K562 (cell line): ENCODE measurements at regions not wholly inside any gene's neighbourhood (a gene's known extent, or its start where the extent isn't known, plus 50 kb on each side); places are given as distances from the start of the nearest gene placed in this dataset.

Experiments
- ATAC-seq: fragments of 200-7000 bp; cut with Tn5 transposase; 3 replicates; pipeline ENCODE4 v1.9.1; 2020; ENCODE audit warnings: moderate library complexity
- BruUV-seq: library from RNA; stranded (reverse); fragments of 400-500 nt; replicated peaks from 2 replicates; lab custom pipeline; 2021; lab: Mats Ljungman, UMichigan
- CTCF ChIA-PET: fragments of 300-600 bp; formaldehyde crosslinking; extraction: SDS; loops from one replicate; lab custom pipeline; 2021; ENCODE audit warnings: low intra/inter-chr PET ratio; lab: Yijun Ruan, JAX
- POLR2A ChIA-PET: fragments of 300-600, 350-650 bp; sonication (Branson Sonifier 250); formaldehyde crosslinking; extraction: SDS; loops from one replicate; lab custom pipeline; 2021; ENCODE audit warnings: antibody characterized with exemption, inconsistent platforms; lab: Yijun Ruan, JAX
- DNase-seq, 4 experiments: peaks; one replicate each; pipeline versions ENCODE4 v3.0.0 to v3.0.0-alpha.2; 2011 to 2018; ENCODE audit warnings: low spot score in 3 of 4, mixed read lengths in 3 of 4; ENCODE audit errors: extremely low read depth in 1 of 4
- FAIRE-seq: peaks from 2 replicates; lab custom pipeline; 2011; peaks lifted over from hg19 to GRCh38; lab: Jason Lieb, UNC
- H2AFZ ChIP-seq: 2 replicates; pipeline ENCODE4 v1.6.0; 2011; ENCODE audit warnings: low read depth, low read length, control low read depth, inconsistent platforms
- H3K27ac ChIP-seq: fragments of 200-600 bp; 3 replicates; pipeline ENCODE4 v1.8.0; 2011; ENCODE audit warnings: low read depth, mild to moderate bottlenecking, control low read depth, inconsistent platforms, low read length, moderate library complexity, mixed read lengths; ENCODE audit errors: extremely low read depth
- H3K27me3 ChIP-seq, 2 experiments: fragments of 300-600 bp in 1 of 2; 2 replicates in 1 of 2; 3 replicates in 1 of 2; pipeline versions ENCODE4 v1.6.0 to v1.8.0; 2011; ENCODE audit warnings: inconsistent platforms in 2 of 2, low read length in 2 of 2, mild to moderate bottlenecking in 1 of 2, mixed read lengths in 1 of 2, moderate library complexity in 1 of 2; ENCODE audit not compliant: control insufficient read depth in 2 of 2, insufficient read depth in 2 of 2
- H3K36me3 ChIP-seq: fragments of 300-600 bp; 3 replicates; pipeline ENCODE4 v1.8.0; 2011; ENCODE audit warnings: mild to moderate bottlenecking, low read length, inconsistent platforms; ENCODE audit not compliant: control insufficient read depth, insufficient read depth
- H3K4me1 ChIP-seq, 2 experiments: fragments of 200-600 bp in 1 of 2; replicated peaks in 1 of 2; 2 replicates in 1 of 2; 3 replicates in 1 of 2; pipeline versions ENCODE4 v1.5.1 to v1.8.0; 2011; ENCODE audit warnings: inconsistent platforms in 2 of 2, low read length in 2 of 2, mild to moderate bottlenecking in 1 of 2, mixed read lengths in 1 of 2, moderate library complexity in 1 of 2; ENCODE audit not compliant: control insufficient read depth in 2 of 2, insufficient read depth in 2 of 2
- H3K4me2 ChIP-seq: 2 replicates; pipeline ENCODE4 v1.6.1; 2011; ENCODE audit warnings: low read length, control low read depth, inconsistent platforms, mixed read lengths; ENCODE audit not compliant: insufficient read depth
- H3K4me3 ChIP-seq: fragments of 200-600 bp; sonication (generic), shearing (Covaris generic); 2 replicates; pipeline ENCODE4 v1.5.1; 2016; ENCODE audit warnings: control low read depth, inconsistent platforms
- H3K79me2 ChIP-seq: fragments of 200-600 bp; 3 replicates; pipeline ENCODE4 v1.8.0; 2011; ENCODE audit warnings: low read length, inconsistent platforms; ENCODE audit not compliant: control insufficient read depth, insufficient read depth
- H3K9ac ChIP-seq, 2 experiments: 2 replicates each; pipeline versions ENCODE4 v1.6.0 to v1.6.1; 2011; ENCODE audit warnings: low read depth in 2 of 2, low read length in 2 of 2, control low read depth in 1 of 2, inconsistent platforms in 1 of 2, mild to moderate bottlenecking in 1 of 2, mixed read lengths in 1 of 2; ENCODE audit not compliant: insufficient read depth in 1 of 2
- H3K9me1 ChIP-seq: one replicate; pipeline ENCODE4 v1.6.0; 2011; ENCODE audit warnings: inconsistent platforms, mild to moderate bottlenecking, low read length, moderate library complexity; ENCODE audit not compliant: control insufficient read depth, insufficient read depth
- H3K9me3 ChIP-seq: replicated peaks from 2 replicates; pipeline ENCODE4 v1.5.1; 2011; ENCODE audit warnings: low read depth, low read length, inconsistent platforms; ENCODE audit not compliant: control insufficient read depth, insufficient read depth
- H4K20me1 ChIP-seq: replicated peaks from 2 replicates; pipeline ENCODE4 v1.6.1; 2011; ENCODE audit warnings: low read length, inconsistent platforms, mixed read lengths; ENCODE audit not compliant: control insufficient read depth, insufficient read depth
- CBFA2T3 ChIP-seq: fragments of 450-650 bp; IDR thresholded peaks from 2 replicates; pipeline ENCODE4 v1.6.1; 2017
- CC2D1A ChIP-seq: fragments of 450-650 bp; IDR thresholded peaks from 2 replicates; pipeline ENCODE4 v1.6.1; 2017; ENCODE audit warnings: mild to moderate bottlenecking
- CHCHD3 ChIP-seq: fragments of 250-450 bp; sonication (Bioruptor Pico); IDR thresholded peaks from 2 replicates; pipeline ENCODE4 v2.1.2; 2022; ENCODE audit warnings: mild to moderate bottlenecking
- FOSL1 ChIP-seq: fragments of 200-800 bp; sonication (Bioruptor generic); conservative IDR thresholded peaks from 2 replicates; pipeline ENCODE4 v1.6.1; 2016; ENCODE audit warnings: missing genetic modification characterization, missing compliant biosample characterization
- FOXM1 ChIP-seq, 2 experiments: fragments of 450-650 bp in 1 of 2; sonication (generic) in 1 of 2; formaldehyde crosslinking in 1 of 2; IDR thresholded peaks; 2 replicates each; pipeline versions ENCODE4 v1.6.1 to v1.9.0; 2017 to 2022; ENCODE audit warnings: low read depth in 2 of 2, mild to moderate bottlenecking in 2 of 2, missing genetic modification reagents in 1 of 2, moderate library complexity in 1 of 2
- JUNB ChIP-seq: fragments of 450-650 bp; formaldehyde crosslinking; conservative IDR thresholded peaks from 2 replicates; pipeline ENCODE4 v1.4.0; 2020; ENCODE audit warnings: mild to moderate bottlenecking
- LCOR ChIP-seq: sonication (generic); formaldehyde crosslinking; IDR thresholded peaks from 2 replicates; pipeline ENCODE4 v1.8.0; 2022; ENCODE audit warnings: mild to moderate bottlenecking, missing genetic modification reagents
- MECOM ChIP-seq: fragments of 250-450 bp; sonication (Bioruptor Pico); IDR thresholded peaks from 2 replicates; pipeline ENCODE4 v1.8.0; 2022; ENCODE audit warnings: inconsistent platforms
- PHF8 ChIP-seq: fragments of 200-600 bp; sonication (generic); IDR thresholded peaks from 2 replicates; pipeline ENCODE4 v1.6.1; 2012; ENCODE audit warnings: mixed run types, mild to moderate bottlenecking, inconsistent platforms, low read length, moderate library complexity, borderline replicate concordance
- SMARCA5 ChIP-seq: fragments of 450-650 bp; IDR thresholded peaks from 2 replicates; pipeline ENCODE4 v1.6.1; 2016
- SNAPC5 ChIP-seq: fragments of 250-450 bp; sonication (Bioruptor Pico); IDR thresholded peaks from 2 replicates; pipeline ENCODE4 v1.8.0; 2021; ENCODE audit warnings: moderate library complexity, mild to moderate bottlenecking, inconsistent platforms
- TAF15 ChIP-seq: fragments of 200-400 bp; formaldehyde crosslinking; IDR thresholded peaks from 2 replicates; pipeline ENCODE4 v1.6.1; 2017; ENCODE audit warnings: mild to moderate bottlenecking, low read depth, low read length, moderate library complexity
- ZFP30 ChIP-seq: fragments of 250-450 bp; sonication (Bioruptor Pico); IDR thresholded peaks from 2 replicates; pipeline ENCODE4 v1.8.0; 2022; ENCODE audit warnings: moderate library complexity, mild to moderate bottlenecking, inconsistent platforms, borderline replicate concordance
- whole genome bisulfite sequencing: fragments of 100-300 bp; shearing (Covaris generic); methylation state at CpG from one replicate; pipeline ENCODE4 v1.1.6; 2016; ENCODE audit warnings: low coverage, mixed read lengths; ENCODE audit not compliant: insufficient coverage; ENCODE audit errors: missing lambda C conversion rate; 5-methylcytosine and 5-hydroxymethylcytosine counted together
- in situ Hi-C: fragments of 300-500 bp; cut with MboI; formaldehyde crosslinking; loops from 4 replicates; pipeline ENCODE4 v1.15.0; 2018; ENCODE audit warnings: inconsistent platforms, mixed read lengths
- intact Hi-C: fragments of 100-400 bp; cut with micrococcal nuclease; formaldehyde crosslinking; loops from 2 replicates; pipeline ENCODE4 v1.14.2; 2022
- TF ChIP-seq, protein P1 (sequence below): IDR thresholded peaks from 3 replicates; pipeline ENCODE4 v1.6.1; 2011; ENCODE audit warnings: borderline replicate concordance, mild to moderate bottlenecking, moderate library complexity; ENCODE audit not compliant: insufficient read length; ENCODE audit errors: extremely low read depth
- TF ChIP-seq, protein P2 (sequence below): fragments of 250-450 bp; sonication (Bioruptor Pico); IDR thresholded peaks from 2 replicates; pipeline ENCODE4 v1.8.0; 2021; ENCODE audit warnings: mild to moderate bottlenecking, moderate library complexity
- TF ChIP-seq, protein P3 (sequence below): fragments of 450-650 bp; IDR thresholded peaks from 2 replicates; pipeline ENCODE4 v1.6.1; 2018; ENCODE audit warnings: mild to moderate bottlenecking, low read depth; ENCODE audit not compliant: partially characterized antibody

GRCh38 chr7:46244757-46245156 lies 323.7 kb upstream of the IGFBP3 start (continued):
- TF ChIP-seq, protein P1, sequence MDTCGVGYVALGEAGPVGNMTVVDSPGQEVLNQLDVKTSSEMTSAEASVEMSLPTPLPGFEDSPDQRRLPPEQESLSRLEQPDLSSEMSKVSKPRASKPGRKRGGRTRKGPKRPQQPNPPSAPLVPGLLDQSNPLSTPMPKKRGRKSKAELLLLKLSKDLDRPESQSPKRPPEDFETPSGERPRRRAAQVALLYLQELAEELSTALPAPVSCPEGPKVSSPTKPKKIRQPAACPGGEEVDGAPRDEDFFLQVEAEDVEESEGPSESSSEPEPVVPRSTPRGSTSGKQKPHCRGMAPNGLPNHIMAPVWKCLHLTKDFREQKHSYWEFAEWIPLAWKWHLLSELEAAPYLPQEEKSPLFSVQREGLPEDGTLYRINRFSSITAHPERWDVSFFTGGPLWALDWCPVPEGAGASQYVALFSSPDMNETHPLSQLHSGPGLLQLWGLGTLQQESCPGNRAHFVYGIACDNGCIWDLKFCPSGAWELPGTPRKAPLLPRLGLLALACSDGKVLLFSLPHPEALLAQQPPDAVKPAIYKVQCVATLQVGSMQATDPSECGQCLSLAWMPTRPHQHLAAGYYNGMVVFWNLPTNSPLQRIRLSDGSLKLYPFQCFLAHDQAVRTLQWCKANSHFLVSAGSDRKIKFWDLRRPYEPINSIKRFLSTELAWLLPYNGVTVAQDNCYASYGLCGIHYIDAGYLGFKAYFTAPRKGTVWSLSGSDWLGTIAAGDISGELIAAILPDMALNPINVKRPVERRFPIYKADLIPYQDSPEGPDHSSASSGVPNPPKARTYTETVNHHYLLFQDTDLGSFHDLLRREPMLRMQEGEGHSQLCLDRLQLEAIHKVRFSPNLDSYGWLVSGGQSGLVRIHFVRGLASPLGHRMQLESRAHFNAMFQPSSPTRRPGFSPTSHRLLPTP, result no peak
- TF ChIP-seq SNAPC5 (CRISPR knock-in tag), result no peak
- TF ChIP-seq PHF8, result no peak

DNA sequence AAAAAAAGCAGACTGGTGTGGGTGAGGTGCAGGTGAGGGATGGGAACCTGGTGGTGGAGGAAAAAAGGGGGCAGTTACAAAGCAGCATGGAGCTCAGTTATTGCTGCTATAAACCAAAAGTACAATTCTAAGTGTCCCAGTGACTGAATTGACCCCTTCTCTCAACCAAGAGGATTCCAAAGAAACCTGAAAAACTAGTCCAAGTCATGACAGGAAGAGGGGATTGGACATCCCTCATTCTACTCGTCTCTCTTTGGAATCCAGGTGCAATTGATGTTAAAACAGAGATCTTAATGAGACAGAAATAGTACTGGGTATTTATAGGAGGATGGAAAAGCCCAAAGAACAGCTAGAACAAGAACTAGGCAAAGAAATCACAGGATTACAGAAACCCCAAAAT lies 322.3 kb upstream of the IGFBP3 start:
- intact Hi-C loops (no loop called here), in situ Hi-C loops (no loop called here)
- H3K36me3 ChIP-seq, result no peaks in the 10 kb centered on the region
- H3K4me3 ChIP-seq, result no peak overlapping the region
- no peaks in the 10 kb centered on the region for H3K4me1 ChIP-seq
- no peaks in the 10 kb centered on the region for H3K9me1 ChIP-seq
- FAIRE-seq, result no peak
- no TSS peak for BruUV-seq
- H3K9ac ChIP-seq, result no peak overlapping the region
- no peaks in the 10 kb centered on the region for H3K27me3 ChIP-seq
- H3K9me3 ChIP-seq, result no peaks in the 10 kb centered on the region; the same call in 1 of the 2 replicates
- H4K20me1 ChIP-seq, result no peaks in the 10 kb centered on the region
- H2AFZ ChIP-seq, result no peak overlapping the region
- no peak overlapping the region for H3K4me2 ChIP-seq
- DNase-seq, result no peak
- ATAC-seq, result no peak
- CTCF ChIA-PET, result no interaction called here
- H3K79me2 ChIP-seq, result no peaks in the 10 kb centered on the region
- no peak overlapping the region for H3K27ac ChIP-seq
- POLR2A ChIA-PET, result no interaction called here
- 0% methylated on average over 1 of the region's 1 CpG for WGBS
- TF ChIP-seq LCOR (CRISPR knock-in tag) (no peak), CBFA2T3 (no peak), CHCHD3 (no peak), MECOM (CRISPR knock-in tag) (no peak), ZFP30 (CRISPR knock-in tag) (no peak), TAF15 (no peak), SMARCA5 (no peak), FOSL1 (tag) (no peak), JUNB (CRISPR knock-in tag) (no peak), FOXM1 (IDR thresholded peaks at IDR 0.05; ENCODE audit: low read depth) (no peak), FOXM1 (CRISPR knock-in tag; IDR thresholded peaks at IDR 0.05; ENCODE audit: low read depth) (no peak), CC2D1A (no peak)
- TF ChIP-seq, protein P2, sequence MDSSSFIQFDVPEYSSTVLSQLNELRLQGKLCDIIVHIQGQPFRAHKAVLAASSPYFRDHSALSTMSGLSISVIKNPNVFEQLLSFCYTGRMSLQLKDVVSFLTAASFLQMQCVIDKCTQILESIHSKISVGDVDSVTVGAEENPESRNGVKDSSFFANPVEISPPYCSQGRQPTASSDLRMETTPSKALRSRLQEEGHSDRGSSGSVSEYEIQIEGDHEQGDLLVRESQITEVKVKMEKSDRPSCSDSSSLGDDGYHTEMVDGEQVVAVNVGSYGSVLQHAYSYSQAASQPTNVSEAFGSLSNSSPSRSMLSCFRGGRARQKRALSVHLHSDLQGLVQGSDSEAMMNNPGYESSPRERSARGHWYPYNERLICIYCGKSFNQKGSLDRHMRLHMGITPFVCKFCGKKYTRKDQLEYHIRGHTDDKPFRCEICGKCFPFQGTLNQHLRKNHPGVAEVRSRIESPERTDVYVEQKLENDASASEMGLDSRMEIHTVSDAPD, result no peak
- TF ChIP-seq, protein P3, sequence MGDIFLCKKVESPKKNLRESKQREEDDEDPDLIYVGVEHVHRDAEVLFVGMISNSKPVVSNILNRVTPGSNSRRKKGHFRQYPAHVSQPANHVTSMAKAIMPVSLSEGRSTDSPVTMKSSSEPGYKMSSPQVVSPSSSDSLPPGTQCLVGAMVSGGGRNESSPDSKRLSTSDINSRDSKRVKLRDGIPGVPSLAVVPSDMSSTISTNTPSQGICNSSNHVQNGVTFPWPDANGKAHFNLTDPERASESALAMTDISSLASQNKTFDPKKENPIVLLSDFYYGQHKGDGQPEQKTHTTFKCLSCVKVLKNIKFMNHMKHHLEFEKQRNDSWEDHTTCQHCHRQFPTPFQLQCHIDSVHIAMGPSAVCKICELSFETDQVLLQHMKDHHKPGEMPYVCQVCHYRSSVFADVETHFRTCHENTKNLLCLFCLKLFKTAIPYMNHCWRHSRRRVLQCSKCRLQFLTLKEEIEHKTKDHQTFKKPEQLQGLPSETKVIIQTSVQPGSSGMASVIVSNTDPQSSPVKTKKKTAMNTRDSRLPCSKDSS, result no peak
